NCI-H2081 (cell line): ENCODE measurements at regions not wholly inside any gene's neighbourhood (a gene's known extent, or its start where the extent isn't known, plus 50 kb on each side); places are given as distances from the start of the nearest gene placed in this dataset.

ENCODE experiments used
- DNase-seq, 2 experiments: peaks; one replicate each; lab custom pipeline; 2025; lab: John Stamatoyannopoulos, UW

GRCh38 chr3:105195260-105195659, 171.4 kb upstream of the ALCAM start:
- DNase-seq = peak in 1 of 2 experiments; percentile 29

GRCh38 chr3:105197863-105198262, 168.8 kb upstream of the ALCAM start:
- DNase-seq = no peak

- DNase-seq = no peak
Measured at GRCh38 chr3:105199217-105199616, 167.5 kb upstream of the ALCAM start.

- no peak for DNase-seq
Measured at GRCh38 chr3:105210141-105210540, 156.6 kb upstream of the ALCAM start.

GRCh38 chr3:105214590-105214989, 152.1 kb upstream of the ALCAM start:
- no peak for DNase-seq

GRCh38 chr3:105222568-105223093, 144.1 kb upstream of the ALCAM start:
- DNase-seq = no peak

- DNase-seq = no peak
Measured at GRCh38 chr3:105223815-105224214, 142.9 kb upstream of the ALCAM start.

GRCh38 chr3:105228696-105229095, 138.0 kb upstream of the ALCAM start:
- DNase-seq = no peak

GRCh38 chr3:105232553-105232952, 134.2 kb upstream of the ALCAM start:
- no peak for DNase-seq

GRCh38 chr3:105233010-105233409, 133.7 kb upstream of the ALCAM start:
- no peak for DNase-seq

GRCh38 chr3:105235221-105235620, 131.5 kb upstream of the ALCAM start:
- DNase-seq = no peak

GRCh38 chr3:105235785-105236184, 130.9 kb upstream of the ALCAM start:
- DNase-seq = no peak

GRCh38 chr3:105238367-105238766, 128.3 kb upstream of the ALCAM start:
- no peak for DNase-seq

- no peak for DNase-seq
Measured at GRCh38 chr3:105243076-105243475, 123.6 kb upstream of the ALCAM start.

GRCh38 chr3:105246536-105246935, 120.2 kb upstream of the ALCAM start:
- DNase-seq = no peak

GRCh38 chr3:105253225-105253624, 113.5 kb upstream of the ALCAM start:
- DNase-seq = peak; percentile 73 to 97

GRCh38 chr3:105254154-105254553, 112.6 kb upstream of the ALCAM start:
- no peak for DNase-seq

GRCh38 chr3:105255350-105255749, 111.4 kb upstream of the ALCAM start:
- peak in 1 of 2 experiments; percentile 48 for DNase-seq

GRCh38 chr3:105259496-105259895, 107.2 kb upstream of the ALCAM start:
- no peak for DNase-seq

GRCh38 chr3:105260385-105260784, 106.3 kb upstream of the ALCAM start:
- no peak for DNase-seq

GRCh38 chr3:105274536-105274935, 92.2 kb upstream of the ALCAM start:
- no peak for DNase-seq

GRCh38 chr3:105274958-105275357, 91.8 kb upstream of the ALCAM start:
- no peak for DNase-seq

GRCh38 chr3:105277656-105278055, 89.1 kb upstream of the ALCAM start:
- no peak for DNase-seq

- DNase-seq = no peak
Measured at GRCh38 chr3:105278688-105279087, 88.0 kb upstream of the ALCAM start.

GRCh38 chr3:105281989-105282388, 84.7 kb upstream of the ALCAM start:
- DNase-seq = no peak
